GM20000 (cell line): ENCODE measurements at regions not wholly inside any gene's neighbourhood (a gene's known extent, or its start where the extent isn't known, plus 50 kb on each side); places are given as distances from the start of the nearest gene placed in this dataset.
A peak's percentile ranks its signal among the peaks of the same experiment; 100 is the strongest.
"Not testable (repeated sequence)": the region's sequence is repeated elsewhere in the genome, so short reads cannot be mapped to it uniquely, and the experiment has no call there.

ENCODE experiments used
- DNase-seq: peaks from one replicate; pipeline ENCODE4 v3.0.0; 2012; ENCODE audit warnings: low spot score
- TF ChIP-seq, protein P1 (sequence below): IDR thresholded peaks from 2 replicates; pipeline ENCODE4 v1.5.1; 2012; ENCODE audit warnings: mild to moderate bottlenecking, control low read depth; ENCODE audit errors: extremely low read depth, missing control alignments

DNA sequence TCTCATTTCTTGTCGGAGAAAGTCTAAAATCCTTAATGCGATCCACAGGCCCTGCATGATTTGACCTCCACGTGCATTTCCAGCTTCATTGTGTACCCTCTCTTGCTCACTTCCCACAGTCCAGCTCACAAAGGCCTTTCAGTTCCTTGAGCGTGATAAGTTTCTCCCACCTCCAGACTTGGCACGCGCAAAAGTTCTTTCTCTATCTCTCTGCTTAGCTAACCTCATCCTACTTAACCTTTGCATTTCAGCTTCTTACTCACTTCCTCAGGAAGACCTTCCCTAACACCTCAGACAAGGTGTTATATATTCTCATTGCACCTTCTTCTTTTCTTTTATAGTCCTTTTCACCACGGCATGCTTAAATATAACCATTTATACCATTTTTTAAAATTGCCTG lies 124.8 kb upstream of the XPO1 start:
- TF ChIP-seq, protein P1, sequence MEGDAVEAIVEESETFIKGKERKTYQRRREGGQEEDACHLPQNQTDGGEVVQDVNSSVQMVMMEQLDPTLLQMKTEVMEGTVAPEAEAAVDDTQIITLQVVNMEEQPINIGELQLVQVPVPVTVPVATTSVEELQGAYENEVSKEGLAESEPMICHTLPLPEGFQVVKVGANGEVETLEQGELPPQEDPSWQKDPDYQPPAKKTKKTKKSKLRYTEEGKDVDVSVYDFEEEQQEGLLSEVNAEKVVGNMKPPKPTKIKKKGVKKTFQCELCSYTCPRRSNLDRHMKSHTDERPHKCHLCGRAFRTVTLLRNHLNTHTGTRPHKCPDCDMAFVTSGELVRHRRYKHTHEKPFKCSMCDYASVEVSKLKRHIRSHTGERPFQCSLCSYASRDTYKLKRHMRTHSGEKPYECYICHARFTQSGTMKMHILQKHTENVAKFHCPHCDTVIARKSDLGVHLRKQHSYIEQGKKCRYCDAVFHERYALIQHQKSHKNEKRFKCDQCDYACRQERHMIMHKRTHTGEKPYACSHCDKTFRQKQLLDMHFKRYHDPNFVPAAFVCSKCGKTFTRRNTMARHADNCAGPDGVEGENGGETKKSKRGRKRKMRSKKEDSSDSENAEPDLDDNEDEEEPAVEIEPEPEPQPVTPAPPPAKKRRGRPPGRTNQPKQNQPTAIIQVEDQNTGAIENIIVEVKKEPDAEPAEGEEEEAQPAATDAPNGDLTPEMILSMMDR: no peak
- DNase-seq: no peak

DNA sequence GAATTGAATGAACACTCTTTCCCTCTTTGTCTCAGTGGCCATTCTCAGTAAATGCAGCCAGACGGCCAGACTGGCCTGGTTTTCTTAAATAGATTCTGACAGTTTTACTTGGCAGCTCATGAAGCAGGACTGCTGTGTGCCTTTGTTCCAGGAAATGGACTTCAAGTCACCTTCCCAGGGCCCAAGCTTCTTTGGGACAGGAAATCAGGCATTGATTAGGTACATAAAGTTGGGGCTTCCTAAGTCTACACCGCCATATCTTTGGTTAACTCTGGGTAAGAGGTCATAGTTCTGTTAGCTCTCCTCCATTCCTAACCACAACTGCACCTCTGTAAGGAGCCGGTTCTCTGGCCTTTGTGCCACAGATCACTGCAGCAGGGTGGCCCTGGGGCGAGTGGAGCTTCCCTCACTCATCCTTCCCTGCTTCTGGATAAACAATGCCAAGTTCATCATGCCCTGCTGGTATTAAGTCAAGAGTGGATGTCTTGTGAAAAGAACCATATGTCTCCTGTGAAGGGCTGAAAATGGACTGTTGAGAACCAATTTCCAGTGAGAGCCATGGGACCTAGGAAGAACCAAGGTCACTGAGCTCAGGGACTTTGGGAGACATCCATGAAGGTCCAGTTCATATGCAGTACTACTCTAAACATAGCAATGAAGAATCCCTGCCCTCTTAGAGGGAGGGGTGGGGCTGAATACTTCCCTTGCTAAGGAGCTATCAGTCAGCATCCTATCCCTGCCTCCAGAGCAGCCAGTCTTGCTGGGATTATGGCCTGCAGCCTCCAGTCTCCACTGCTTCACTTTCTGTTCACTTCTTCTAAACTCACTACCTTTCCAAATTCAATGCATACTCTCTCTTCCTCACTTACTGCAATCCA lies 122.6 kb upstream of the XPO1 start:
- TF ChIP-seq, protein P1: no peak
- no peak for DNase-seq

DNA sequence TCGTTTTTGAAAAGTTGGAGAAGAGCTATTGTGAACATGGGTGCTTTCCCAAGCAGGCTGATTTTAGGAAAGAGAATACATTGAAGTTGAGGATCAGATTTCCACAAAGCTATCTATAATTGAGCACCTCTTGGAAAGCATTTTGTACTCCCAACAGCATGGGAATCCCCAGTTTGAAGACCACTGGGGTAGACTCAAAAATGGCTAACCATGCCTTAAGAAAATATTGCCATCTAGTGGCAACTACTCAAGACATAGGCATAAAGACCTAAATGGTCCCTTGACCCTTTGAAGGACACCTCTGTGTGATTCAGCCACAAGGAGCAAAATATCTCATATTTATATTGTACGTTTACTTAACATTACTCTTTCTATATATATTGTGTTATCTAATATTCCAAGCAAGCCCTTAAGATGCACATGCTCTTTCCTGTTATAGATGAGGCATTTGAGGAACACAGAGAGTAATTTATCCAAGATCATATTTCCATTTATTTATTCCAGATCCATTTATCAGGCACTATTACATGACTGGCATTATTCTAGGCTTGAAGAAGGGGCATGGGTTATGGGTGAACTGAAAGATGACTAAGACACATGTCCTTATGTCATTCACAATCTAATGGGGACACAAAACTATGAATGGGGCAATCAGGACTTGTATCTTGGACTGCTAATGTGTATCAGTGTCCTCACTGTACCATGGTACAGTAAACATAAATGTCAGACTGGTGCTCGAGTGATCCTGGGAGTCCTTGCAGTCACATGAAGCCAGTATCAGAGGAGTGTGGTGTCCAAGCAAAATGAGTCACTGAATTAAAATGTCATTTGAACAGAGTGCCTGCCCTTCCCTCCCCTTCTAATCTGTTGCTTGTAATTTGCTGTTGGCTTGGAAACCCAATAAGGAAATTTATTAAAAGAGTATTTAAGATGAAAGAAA lies 121.0 kb upstream of the XPO1 start:
- TF ChIP-seq, protein P1: peak; percentile 45
- DNase-seq: peak; percentile 58

DNA sequence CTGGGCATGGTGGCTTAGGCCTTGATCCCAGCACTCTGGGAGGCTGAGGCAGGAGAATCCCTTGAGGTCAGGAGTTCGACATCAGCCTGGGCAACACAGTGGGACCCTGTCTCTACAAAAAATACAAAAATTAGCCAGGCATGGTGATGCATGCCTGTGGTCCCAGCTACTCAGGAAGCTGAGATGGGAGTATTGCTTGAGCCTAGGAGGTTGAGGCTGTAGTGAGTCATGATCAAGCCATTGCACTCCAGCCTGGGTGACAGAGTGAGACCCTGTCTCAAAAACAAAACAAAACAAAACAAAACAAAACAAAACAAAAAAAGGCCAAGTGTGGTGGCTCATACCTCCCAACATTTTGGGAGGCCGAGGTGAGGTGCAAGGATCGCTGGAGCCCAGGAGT lies 111.8 kb upstream of the XPO1 start:
- not testable (repeated sequence) for DNase-seq

DNA sequence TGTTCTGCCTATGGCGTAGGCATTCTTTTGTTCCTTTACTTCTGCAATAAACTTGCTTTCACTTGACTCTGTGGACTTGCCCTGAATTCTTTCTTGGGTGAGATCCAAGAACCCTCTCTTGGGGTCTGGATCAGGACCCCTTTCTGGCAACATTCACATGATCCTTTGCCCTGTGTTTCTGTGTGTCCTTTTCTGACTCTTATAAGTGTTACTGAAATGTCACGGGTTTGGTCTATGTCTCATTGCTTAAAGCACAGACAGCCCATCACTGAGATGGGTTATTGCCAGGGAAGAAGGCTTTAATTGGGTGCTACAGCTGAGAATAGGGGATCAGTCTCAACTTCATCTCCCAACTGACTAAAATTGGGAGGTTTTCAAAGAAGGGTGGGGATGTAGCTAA lies 110.9 kb upstream of the XPO1 start:
- TF ChIP-seq, protein P1: no peak
- no peak for DNase-seq

DNA sequence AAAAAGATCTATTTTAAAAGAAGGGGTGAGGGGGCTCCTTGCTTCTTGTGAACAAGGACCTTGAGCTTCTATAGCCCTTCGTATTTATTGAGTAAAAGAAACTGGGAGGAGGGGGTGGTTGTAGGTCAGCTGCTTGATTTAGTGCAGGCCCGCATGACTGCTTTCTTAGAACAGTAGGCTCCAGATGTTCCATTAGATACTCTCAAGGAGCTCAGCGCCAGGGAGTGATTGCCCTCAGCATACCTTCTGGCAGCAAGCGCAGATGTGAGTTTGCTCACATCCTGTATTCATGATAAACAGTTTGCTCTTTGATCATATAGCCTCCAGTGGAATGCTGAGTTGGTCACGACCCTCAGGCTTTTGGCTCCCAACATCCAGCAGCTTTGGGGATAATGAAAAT lies 108.9 kb upstream of the XPO1 start:
- TF ChIP-seq, protein P1: no peak
- no peak for DNase-seq

DNA sequence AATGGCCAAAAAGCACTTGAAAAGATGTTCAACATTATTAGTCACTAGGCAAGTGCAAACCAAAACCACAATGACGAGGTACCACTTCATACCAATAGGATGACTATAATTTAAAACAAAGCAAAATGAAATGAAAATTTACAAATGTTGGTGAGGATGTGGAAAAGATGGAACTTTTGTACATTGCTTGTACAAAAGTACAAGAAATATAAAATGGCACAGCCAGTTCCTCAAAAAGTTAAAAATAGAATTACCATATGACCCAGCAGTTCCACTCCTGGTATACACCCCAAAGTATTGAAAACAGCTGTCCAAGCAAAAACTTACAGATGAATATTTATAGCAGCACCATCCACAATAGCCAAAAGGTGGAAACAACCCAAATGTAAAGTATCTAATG lies 107.8 kb upstream of the XPO1 start:
- TF ChIP-seq, protein P1: no peak
- DNase-seq: no peak

DNA sequence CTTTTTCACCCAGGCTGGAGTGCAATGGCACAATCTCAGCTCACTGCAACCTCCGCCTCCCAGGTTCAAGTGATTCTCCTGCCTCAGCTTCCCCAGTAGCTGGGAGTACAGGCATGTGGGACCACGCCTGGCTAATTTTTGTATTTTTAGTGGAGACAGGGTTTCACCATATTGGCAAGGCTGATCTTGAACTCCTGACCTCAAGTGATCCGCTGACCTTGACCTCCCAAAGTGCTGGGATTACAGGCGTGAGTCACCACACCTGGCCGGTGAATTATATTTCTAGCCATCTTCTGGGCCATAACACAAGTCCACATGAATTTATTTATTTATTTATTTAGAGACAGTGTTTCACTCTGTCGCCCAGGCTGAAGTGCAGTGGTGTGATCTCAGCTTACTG lies 105.0 kb upstream of the XPO1 start:
- not testable (repeated sequence) for DNase-seq
